HUES48 (cell line): ENCODE measurements at regions not wholly inside any gene's neighbourhood (a gene's known extent, or its start where the extent isn't known, plus 50 kb on each side); places are given as distances from the start of the nearest gene placed in this dataset.
"Not testable (repeated sequence)": the region's sequence is repeated elsewhere in the genome, so short reads cannot be mapped to it uniquely, and the experiment has no call there.

Source experiments
- H3K27ac ChIP-seq: one replicate; pipeline ENCODE4 v1.7.0; 2013; ENCODE audit warnings: low read depth, low read length, inconsistent platforms
- H3K27me3 ChIP-seq: 2 replicates; pipeline ENCODE4 v1.6.1; 2013; ENCODE audit warnings: mild to moderate bottlenecking, low read length; ENCODE audit not compliant: control insufficient read depth, insufficient read depth
- H3K36me3 ChIP-seq: 2 replicates; pipeline ENCODE4 v1.6.1; 2013; ENCODE audit warnings: low read length; ENCODE audit not compliant: control insufficient read depth, insufficient read depth
- H3K4me1 ChIP-seq: 2 replicates; pipeline ENCODE4 v1.6.1; 2013; ENCODE audit warnings: mild to moderate bottlenecking, low read length; ENCODE audit not compliant: control insufficient read depth, insufficient read depth
- H3K4me3 ChIP-seq: 2 replicates; pipeline ENCODE4 v1.5.1; 2013; ENCODE audit warnings: mild to moderate bottlenecking, low read depth, low read length
- H3K9ac ChIP-seq: 2 replicates; pipeline ENCODE4 v1.6.1; 2013; ENCODE audit warnings: mild to moderate bottlenecking, low read depth, low read length, moderate library complexity
- H3K9me3 ChIP-seq: 2 replicates; pipeline ENCODE4 v1.6.1; 2013; ENCODE audit warnings: low read length; ENCODE audit not compliant: control insufficient read depth, insufficient read depth

DNA sequence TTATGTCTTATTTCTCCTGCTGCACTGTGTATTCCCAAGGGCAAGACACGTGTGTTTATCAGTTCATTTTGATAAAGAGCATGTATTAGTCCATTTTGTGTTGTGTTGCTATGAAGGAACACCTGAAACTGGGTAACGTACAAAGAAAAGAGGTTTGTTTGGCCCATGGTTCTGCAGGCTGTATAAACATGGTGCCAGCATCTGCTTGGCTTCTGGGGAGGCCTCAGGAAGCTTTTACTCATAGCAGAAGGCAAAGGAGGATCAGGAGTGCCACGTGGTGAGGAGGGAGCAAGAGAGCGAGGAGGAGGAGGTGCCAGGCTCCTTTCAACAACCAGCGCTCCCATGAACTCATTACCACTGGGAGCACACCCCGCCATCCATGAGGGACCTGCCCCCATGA lies 214.0 kb downstream of the UQCRFS1 start:
- Histone ChIP-seq H3K27me3 (no peaks in the 10 kb centered on the region), H3K27ac (no peak overlapping the region), H3K4me3 (no peak overlapping the region), H3K9ac (no peak overlapping the region), H3K9me3 (peaks cover 19% of the 10 kb centered on the region), H3K36me3 (no peaks in the 10 kb centered on the region), H3K4me1 (peaks cover 8% of the 10 kb centered on the region)

- H3K9me3 ChIP-seq: peaks cover 28% of the 10 kb centered on the region
- not testable (repeated sequence) for H3K27ac ChIP-seq, H3K4me3 ChIP-seq, H3K27me3 ChIP-seq, H3K9ac ChIP-seq, H3K36me3 ChIP-seq, H3K4me1 ChIP-seq
Measured at GRCh38 chr19:28997866-28998265, 215.1 kb downstream of the UQCRFS1 start.

- no peaks in the 10 kb centered on the region for H3K4me1 ChIP-seq
- no peaks in the 10 kb centered on the region for H3K36me3 ChIP-seq
- H3K9me3 ChIP-seq: peaks cover 21% of the 10 kb centered on the region
- H3K27ac ChIP-seq: no peak overlapping the region
- no peaks in the 10 kb centered on the region for H3K27me3 ChIP-seq
- H3K9ac ChIP-seq: no peak overlapping the region
- no peak overlapping the region for H3K4me3 ChIP-seq
Measured at GRCh38 chr19:28990522-28990921, 222.4 kb downstream of the UQCRFS1 start.

- H3K4me3 ChIP-seq: no peak overlapping the region
- peaks cover 16% of the 10 kb centered on the region for H3K9me3 ChIP-seq
- H3K27me3 ChIP-seq: no peaks in the 10 kb centered on the region
- no peaks in the 10 kb centered on the region for H3K4me1 ChIP-seq
- H3K9ac ChIP-seq: no peak overlapping the region
- H3K36me3 ChIP-seq: no peaks in the 10 kb centered on the region
- no peak overlapping the region for H3K27ac ChIP-seq
Measured at GRCh38 chr19:28989739-28990138, 223.2 kb downstream of the UQCRFS1 start.

DNA sequence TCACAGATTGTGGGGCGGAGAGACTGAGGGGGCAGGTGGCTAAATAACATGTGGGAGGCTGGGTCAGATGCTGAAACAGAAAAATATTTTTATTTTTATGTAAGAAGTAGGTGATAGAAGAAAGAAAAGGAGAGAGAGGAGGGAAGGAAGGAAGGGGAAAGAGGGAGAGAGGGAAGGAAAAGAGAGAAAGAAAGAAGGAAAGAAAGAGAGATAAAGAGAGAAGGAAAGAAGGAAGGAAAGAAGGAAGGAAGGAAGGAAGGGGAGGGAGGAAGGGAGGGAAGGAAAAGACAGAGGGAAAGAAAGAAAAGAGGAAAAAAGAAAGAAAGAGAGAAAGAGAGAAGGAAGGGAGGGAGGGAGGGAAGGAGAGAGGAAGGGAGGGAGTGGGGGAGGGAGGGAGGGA lies 224.9 kb downstream of the UQCRFS1 start:
- no peak overlapping the region for H3K4me3 ChIP-seq
- H3K36me3 ChIP-seq: no peaks in the 10 kb centered on the region

DNA sequence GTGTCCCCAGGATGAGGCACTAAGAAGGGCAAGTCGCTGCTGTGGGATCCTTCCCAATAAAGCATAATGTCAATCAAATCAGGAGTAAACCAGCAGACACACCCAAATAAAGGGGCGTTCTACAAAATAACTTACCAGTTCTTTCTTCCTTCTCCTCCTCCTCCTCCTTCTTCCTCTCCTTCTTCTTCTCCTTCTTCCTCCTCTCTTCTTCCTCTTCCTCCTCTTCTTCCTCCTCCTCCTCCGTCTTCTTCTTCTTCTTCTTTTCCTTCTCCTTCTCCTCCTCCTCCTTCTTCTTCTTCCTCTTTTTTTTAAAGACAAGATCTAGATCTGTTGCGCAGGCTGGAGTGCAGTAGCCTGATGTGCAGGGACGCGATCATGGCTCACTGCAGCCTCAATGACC lies 225.8 kb downstream of the UQCRFS1 start:
- no peak overlapping the region for H3K4me3 ChIP-seq
- no peak overlapping the region for H3K27ac ChIP-seq
- no peak overlapping the region for H3K9ac ChIP-seq
- H3K4me1 ChIP-seq: no peaks in the 10 kb centered on the region
- H3K36me3 ChIP-seq: no peaks in the 10 kb centered on the region
- H3K9me3 ChIP-seq: no peaks in the 10 kb centered on the region
- H3K27me3 ChIP-seq: no peaks in the 10 kb centered on the region

More for the DNA sequence above, 224.9 kb downstream of the UQCRFS1 start:
- Histone ChIP-seq H3K9me3 (0 out of 2 replicates have a peak, but pooled peaks cover under 1% of the 10 kb centered on the region), H3K4me1 (no peaks in the 10 kb centered on the region), H3K27ac (no peak overlapping the region), H3K27me3 (no peaks in the 10 kb centered on the region), H3K9ac (no peak overlapping the region)

DNA sequence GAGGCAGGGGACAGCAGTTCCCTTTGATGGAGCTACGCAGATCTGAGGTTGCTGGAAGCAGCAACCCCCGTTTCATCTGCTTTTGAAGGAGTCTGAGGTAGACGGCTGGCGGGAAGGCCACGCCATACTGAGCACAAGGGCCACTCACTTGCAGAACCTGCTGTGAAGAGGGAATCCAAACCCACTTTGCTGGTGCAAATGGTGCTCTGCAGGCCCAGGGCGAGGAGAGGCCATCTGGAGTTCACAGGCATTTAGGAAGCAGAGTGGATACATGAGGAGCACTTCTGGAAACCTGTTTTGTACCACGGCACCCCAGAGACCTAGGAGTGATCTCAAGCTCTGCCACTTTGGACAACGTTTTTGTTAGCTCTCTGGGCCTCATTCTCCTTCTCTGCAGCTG lies 227.8 kb downstream of the UQCRFS1 start:
- H3K27me3 ChIP-seq: no peaks in the 10 kb centered on the region
- H3K27ac ChIP-seq: no peak overlapping the region
- no peaks in the 10 kb centered on the region for H3K36me3 ChIP-seq
- no peaks in the 10 kb centered on the region for H3K9me3 ChIP-seq
- no peak overlapping the region for H3K4me3 ChIP-seq
- H3K9ac ChIP-seq: no peak overlapping the region
- peaks cover 4% of the 10 kb centered on the region; the same call in 1 of the 2 replicates for H3K4me1 ChIP-seq

GRCh38 chr19:28984315-28984714 lies 228.6 kb downstream of the UQCRFS1 start:
- H3K4me3 ChIP-seq: no peak overlapping the region
- H3K4me1 ChIP-seq: peaks cover 4% of the 10 kb centered on the region; the same call in 1 of the 2 replicates
- H3K27ac ChIP-seq: no peak overlapping the region
- H3K27me3 ChIP-seq: no peaks in the 10 kb centered on the region
- no peak overlapping the region for H3K9ac ChIP-seq
- H3K36me3 ChIP-seq: no peaks in the 10 kb centered on the region
- H3K9me3 ChIP-seq: no peaks in the 10 kb centered on the region

DNA sequence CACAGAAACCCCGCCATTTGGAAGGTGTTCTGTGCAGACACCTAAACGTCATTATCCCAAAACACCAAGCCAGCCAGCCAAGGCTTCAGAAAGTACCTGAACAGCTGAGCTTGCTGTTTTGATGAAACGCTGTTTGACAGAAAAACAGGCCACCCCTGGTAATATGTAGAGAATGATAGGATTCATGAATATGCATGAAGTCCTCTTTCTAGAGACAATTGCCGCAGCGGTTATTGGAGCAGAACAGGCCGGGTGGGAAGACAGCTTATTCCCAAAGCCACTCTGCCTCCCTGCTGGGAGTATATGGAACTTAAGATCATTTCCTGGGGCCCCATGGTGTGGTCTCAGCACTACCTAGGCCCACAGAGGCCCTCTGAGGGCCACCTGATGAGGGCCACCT lies 229.5 kb downstream of the UQCRFS1 start:
- Histone ChIP-seq H3K9ac (no peak overlapping the region), H3K27me3 (no peaks in the 10 kb centered on the region), H3K27ac (no peak overlapping the region), H3K4me3 (no peak overlapping the region), H3K9me3 (no peaks in the 10 kb centered on the region), H3K36me3 (no peaks in the 10 kb centered on the region), H3K4me1 (peaks cover 4% of the 10 kb centered on the region; the same call in 1 of the 2 replicates)

DNA sequence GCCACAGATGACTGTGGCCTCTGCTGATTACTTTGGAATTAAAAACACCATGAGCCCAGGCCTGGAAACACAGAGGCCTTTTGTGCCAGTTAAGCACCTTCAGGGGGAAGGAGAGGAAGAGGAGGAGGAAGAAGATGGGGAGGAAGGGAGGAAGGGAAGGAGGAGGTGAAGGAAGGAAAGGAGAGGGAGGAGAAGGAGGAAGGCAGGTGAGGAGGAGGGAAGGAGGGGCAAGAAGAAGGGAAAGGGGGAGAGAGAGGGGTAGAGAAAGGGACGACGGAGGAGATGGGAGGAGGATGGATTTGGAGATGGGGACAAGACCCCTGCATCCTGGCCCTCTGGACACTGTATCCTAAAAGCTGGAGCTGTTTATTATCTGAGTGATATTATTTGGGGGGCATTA lies 231.0 kb downstream of the UQCRFS1 start:
- Histone ChIP-seq H3K4me1 (peaks cover 4% of the 10 kb centered on the region; the same call in 1 of the 2 replicates), H3K9ac (no peak overlapping the region), H3K27ac (no peak overlapping the region), H3K9me3 (no peaks in the 10 kb centered on the region), H3K4me3 (no peak overlapping the region), H3K36me3 (no peaks in the 10 kb centered on the region), H3K27me3 (no peaks in the 10 kb centered on the region)

DNA sequence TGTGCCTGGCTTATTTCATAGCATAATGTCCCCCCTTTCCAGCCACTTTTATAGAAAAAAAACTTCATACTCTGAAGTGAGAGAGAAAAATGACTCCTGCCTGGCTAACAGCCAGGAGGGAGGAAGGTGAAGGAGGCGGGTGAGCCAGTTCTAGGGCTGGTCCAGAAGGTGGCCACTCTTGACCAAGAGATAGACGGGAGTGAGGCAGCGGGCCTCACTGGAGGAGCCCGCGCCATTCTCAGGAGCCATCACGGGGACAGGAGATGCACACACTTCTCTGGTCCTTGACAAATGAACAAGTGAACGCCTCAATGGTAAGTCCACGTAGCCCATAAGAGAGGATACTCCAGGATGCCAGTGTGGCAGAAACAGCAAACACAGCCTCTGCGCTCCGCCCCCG lies 231.4 kb downstream of the UQCRFS1 start:
- Histone ChIP-seq H3K27me3 (no peaks in the 10 kb centered on the region), H3K9me3 (no peaks in the 10 kb centered on the region), H3K4me1 (peaks cover 4% of the 10 kb centered on the region; the same call in 1 of the 2 replicates), H3K4me3 (no peak overlapping the region), H3K36me3 (no peaks in the 10 kb centered on the region), H3K27ac (no peak overlapping the region), H3K9ac (no peak overlapping the region)
